MCF 10A (cell line): ENCODE measurements at regions not wholly inside any gene's neighbourhood (a gene's known extent, or its start where the extent isn't known, plus 50 kb on each side); places are given as distances from the start of the nearest gene placed in this dataset.

Source experiments
- BruUV-seq: library from RNA; stranded (reverse); fragments of 400-500 nt; replicated peaks from 2 replicates; lab custom pipeline; 2021; lab: Mats Ljungman, UMichigan
- CTCF ChIA-PET: fragments of 300-600 bp; sonication (Branson Sonifier 250); formaldehyde crosslinking; extraction: SDS; loops from one replicate; lab custom pipeline; 2021; ENCODE audit warnings: antibody characterized with exemption, inconsistent platforms; lab: Yijun Ruan, JAX
- POLR2A ChIA-PET: fragments of 300-600, 350-650 bp; sonication (Branson Sonifier 250); formaldehyde crosslinking; extraction: SDS; loops from one replicate; lab custom pipeline; 2020; ENCODE audit warnings: antibody characterized with exemption, inconsistent platforms; lab: Yijun Ruan, JAX
- DNase-seq: peaks from one replicate; pipeline ENCODE4 v3.0.0-alpha.2; 2018; ENCODE audit not compliant: unreplicated experiment
- H3K27ac Mint-ChIP-seq: one replicate; pipeline ENCODE4 v1.8.0; 2022; ENCODE audit warnings: mild to moderate bottlenecking, low read depth, mixed read lengths; ENCODE audit not compliant: unreplicated experiment
- H3K27me3 Mint-ChIP-seq: one replicate; pipeline ENCODE4 v1.8.0; 2022; ENCODE audit warnings: mixed read lengths; ENCODE audit not compliant: insufficient read depth, unreplicated experiment
- H3K36me3 Mint-ChIP-seq: one replicate; pipeline ENCODE4 v1.8.0; 2022; ENCODE audit warnings: mild to moderate bottlenecking, moderate library complexity, mixed read lengths; ENCODE audit not compliant: insufficient read depth, unreplicated experiment
- H3K4me1 Mint-ChIP-seq: one replicate; pipeline ENCODE4 v1.8.0; 2022; ENCODE audit warnings: mixed read lengths; ENCODE audit not compliant: insufficient read depth, unreplicated experiment
- H3K4me3 Mint-ChIP-seq: one replicate; pipeline ENCODE4 v1.8.0; 2022; ENCODE audit warnings: mild to moderate bottlenecking, moderate library complexity, mixed read lengths; ENCODE audit not compliant: unreplicated experiment
- H3K9me3 Mint-ChIP-seq: one replicate; pipeline ENCODE4 v1.8.0; 2022; ENCODE audit warnings: mixed read lengths; ENCODE audit not compliant: unreplicated experiment
- intact Hi-C: fragments of 100-400 bp; cut with micrococcal nuclease; formaldehyde crosslinking; loops from 2 replicates; pipeline ENCODE4 v1.14.1; 2022
- TF ChIP-seq, protein P1 (sequence below): fragments of 200-600 bp; IDR thresholded peaks from one replicate; pipeline ENCODE4 v1.8.0; 2022; ENCODE audit warnings: antibody characterized with exemption, mild to moderate bottlenecking; ENCODE audit not compliant: unreplicated experiment

DNA sequence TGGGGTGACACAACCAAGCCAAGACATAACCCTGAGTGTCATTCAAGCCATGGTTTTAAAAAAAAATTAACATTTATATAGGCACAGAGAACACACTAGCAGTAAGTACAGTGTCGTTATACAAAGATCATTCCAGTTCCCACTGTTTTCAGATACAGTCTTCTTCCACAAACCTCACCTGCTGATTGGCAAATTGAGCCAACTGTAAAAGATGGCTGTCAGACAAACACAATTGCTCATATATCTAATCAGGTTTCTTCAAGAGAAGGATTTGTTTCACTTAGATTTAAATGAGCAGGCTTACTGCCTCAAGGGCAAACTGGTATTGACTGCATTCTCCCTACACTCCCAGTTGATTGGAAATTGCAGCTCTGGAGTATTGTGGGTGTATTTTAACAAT lies 308.9 kb downstream of the RBM26 start:
- no peak overlapping the region for H3K4me3 Mint-ChIP-seq
- TF ChIP-seq, protein P1, sequence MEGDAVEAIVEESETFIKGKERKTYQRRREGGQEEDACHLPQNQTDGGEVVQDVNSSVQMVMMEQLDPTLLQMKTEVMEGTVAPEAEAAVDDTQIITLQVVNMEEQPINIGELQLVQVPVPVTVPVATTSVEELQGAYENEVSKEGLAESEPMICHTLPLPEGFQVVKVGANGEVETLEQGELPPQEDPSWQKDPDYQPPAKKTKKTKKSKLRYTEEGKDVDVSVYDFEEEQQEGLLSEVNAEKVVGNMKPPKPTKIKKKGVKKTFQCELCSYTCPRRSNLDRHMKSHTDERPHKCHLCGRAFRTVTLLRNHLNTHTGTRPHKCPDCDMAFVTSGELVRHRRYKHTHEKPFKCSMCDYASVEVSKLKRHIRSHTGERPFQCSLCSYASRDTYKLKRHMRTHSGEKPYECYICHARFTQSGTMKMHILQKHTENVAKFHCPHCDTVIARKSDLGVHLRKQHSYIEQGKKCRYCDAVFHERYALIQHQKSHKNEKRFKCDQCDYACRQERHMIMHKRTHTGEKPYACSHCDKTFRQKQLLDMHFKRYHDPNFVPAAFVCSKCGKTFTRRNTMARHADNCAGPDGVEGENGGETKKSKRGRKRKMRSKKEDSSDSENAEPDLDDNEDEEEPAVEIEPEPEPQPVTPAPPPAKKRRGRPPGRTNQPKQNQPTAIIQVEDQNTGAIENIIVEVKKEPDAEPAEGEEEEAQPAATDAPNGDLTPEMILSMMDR, result no peak
- H3K27me3 Mint-ChIP-seq, result no peaks in the 10 kb centered on the region
- no peaks in the 10 kb centered on the region for H3K9me3 Mint-ChIP-seq
- intact Hi-C loops, result no loop called here
- CTCF ChIA-PET, result no interaction called here
- POLR2A ChIA-PET, result no interaction called here
- no peak overlapping the region for H3K27ac Mint-ChIP-seq
- no TSS peak for BruUV-seq
- no peaks in the 10 kb centered on the region for H3K4me1 Mint-ChIP-seq
- DNase-seq, result no peak
- no peaks in the 10 kb centered on the region for H3K36me3 Mint-ChIP-seq

DNA sequence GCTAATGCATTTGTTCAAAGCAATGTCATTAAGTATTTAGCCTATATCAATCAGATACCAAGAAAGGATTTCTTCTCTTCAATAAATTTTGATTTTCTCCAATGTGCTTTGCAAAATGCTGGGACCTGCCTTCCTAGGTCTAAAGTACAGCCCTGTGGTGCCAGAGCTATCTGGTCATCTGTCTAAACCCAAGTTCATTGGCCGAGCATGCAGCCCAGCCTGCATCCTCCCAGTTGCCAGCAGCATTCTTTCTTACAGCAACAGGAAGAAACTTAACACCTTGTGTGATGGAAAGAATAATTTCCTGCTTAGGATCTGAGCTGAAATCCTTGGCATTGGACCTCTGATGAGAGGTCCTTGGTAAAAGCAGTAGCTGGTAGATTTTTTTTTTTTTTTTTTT lies 310.0 kb downstream of the RBM26 start:
- no peak for DNase-seq
- Mint-ChIP-seq H3K27me3 (no peaks in the 10 kb centered on the region), H3K36me3 (no peaks in the 10 kb centered on the region), H3K4me1 (no peaks in the 10 kb centered on the region), H3K27ac (no peak overlapping the region), H3K9me3 (no peaks in the 10 kb centered on the region), H3K4me3 (no peak overlapping the region)
- BruUV-seq, result no TSS peak
- CTCF ChIA-PET, result interaction anchor here (0.5 kb wide), 1 partner anchor 424 kb away, joined by 3 read pairs; no protein-coding TSS in a partner anchor
- intact Hi-C loops, result no loop called here
- POLR2A ChIA-PET, result no interaction called here
- TF ChIP-seq, protein P1, result no peak

DNA sequence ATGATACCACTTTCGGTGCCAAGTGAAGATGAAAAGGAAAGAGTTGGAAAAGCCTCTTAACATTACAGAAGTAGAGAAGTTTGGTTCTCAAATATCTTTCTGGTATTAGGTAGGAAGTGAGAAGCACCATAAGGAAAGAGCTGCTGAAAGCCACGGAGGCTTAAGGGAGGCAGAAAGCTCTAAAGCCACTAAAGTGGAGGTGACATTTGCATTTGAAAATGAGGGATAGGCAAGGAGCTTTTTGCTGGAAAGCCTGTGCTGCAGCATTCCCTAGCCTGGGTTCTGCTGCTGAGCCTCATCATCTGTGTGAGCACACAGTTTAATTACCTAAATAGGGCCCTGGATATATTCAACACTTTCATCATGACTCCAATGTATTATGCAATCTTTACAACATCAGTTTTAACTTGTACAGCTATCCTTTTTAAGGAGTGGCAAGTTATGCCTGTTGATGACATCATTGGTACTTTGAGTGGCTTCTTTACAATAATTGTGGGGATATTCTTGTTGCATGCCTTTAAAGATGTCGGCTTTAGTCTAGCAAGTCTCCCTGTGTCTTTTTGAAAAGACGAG lies 315.4 kb downstream of the RBM26 start:
- Mint-ChIP-seq H3K27me3 (no peaks in the 10 kb centered on the region), H3K36me3 (no peaks in the 10 kb centered on the region), H3K4me1 (no peaks in the 10 kb centered on the region), H3K27ac (no peak overlapping the region), H3K9me3 (no peaks in the 10 kb centered on the region), H3K4me3 (no peak overlapping the region)
- TF ChIP-seq, protein P1, result no peak
- intact Hi-C loops, result no loop called here
- DNase-seq, result peak; percentile 49
- BruUV-seq, result no TSS peak
- CTCF ChIA-PET, result interaction anchor here (0.7 kb wide), 1 partner anchor 29 kb away, joined by 4 read pairs; no protein-coding TSS in a partner anchor
- POLR2A ChIA-PET, result no interaction called here

DNA sequence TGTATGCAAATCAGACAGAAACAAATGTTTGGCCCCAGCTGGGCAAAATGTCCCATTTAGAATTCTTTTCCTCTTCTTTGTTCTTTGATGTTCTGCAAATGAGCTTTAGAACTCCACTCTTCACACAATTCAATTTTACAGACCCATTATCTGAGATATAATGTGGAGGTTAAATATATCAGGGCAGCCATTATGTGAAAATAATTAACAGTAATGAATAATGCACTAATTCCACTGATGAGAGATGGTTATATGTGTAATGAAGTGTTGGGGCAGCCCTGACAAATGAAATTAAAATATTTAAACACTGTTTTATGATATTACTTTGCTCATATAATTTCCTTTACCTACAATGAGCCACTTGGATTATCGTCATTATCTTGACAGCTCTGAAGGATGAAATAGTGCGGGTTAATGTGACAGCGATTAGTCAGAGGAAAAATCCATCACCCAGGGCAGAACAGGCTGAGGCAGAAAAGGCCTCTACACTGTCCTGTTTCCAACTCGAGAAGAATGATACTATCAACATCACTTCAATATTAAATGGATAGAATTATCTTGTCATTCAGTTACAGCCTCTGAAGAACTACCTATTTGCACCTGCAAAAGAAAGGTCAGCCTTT lies 321.1 kb downstream of the RBM26 start:
- no peak for DNase-seq
- TF ChIP-seq, protein P1, result no peak
- no TSS peak for BruUV-seq
- no peaks in the 10 kb centered on the region for H3K9me3 Mint-ChIP-seq
- H3K4me1 Mint-ChIP-seq, result no peaks in the 10 kb centered on the region
- H3K27ac Mint-ChIP-seq, result no peak overlapping the region
- ChIA-PET POLR2A (no interaction called here), CTCF (no interaction called here)
- no peak overlapping the region for H3K4me3 Mint-ChIP-seq
- no peaks in the 10 kb centered on the region for H3K27me3 Mint-ChIP-seq
- intact Hi-C loops, result no loop called here
- H3K36me3 Mint-ChIP-seq, result no peaks in the 10 kb centered on the region
